OCI-LY7 (cell line): ENCODE measurements at regions not wholly inside any gene's neighbourhood (a gene's known extent, or its start where the extent isn't known, plus 50 kb on each side); places are given as distances from the start of the nearest gene placed in this dataset.

Experiments used
- BruUV-seq: library from RNA; stranded (reverse); fragments of 400-500 nt; replicated peaks from 2 replicates; lab custom pipeline; 2021; lab: Mats Ljungman, UMichigan
- CTCF ChIA-PET: fragments of 300-600 bp; sonication (Branson Sonifier 250); formaldehyde crosslinking; loops from one replicate; lab custom pipeline; 2022; ENCODE audit warnings: antibody characterized with exemption; ENCODE audit not compliant: unreplicated experiment; lab: Charles Lee
- POLR2A ChIA-PET: fragments of 300-600 bp; sonication (Branson Sonifier 250); formaldehyde crosslinking; loops from one replicate; lab custom pipeline; 2022; ENCODE audit warnings: antibody characterized with exemption; lab: Charles Lee
- DNase-seq: peaks from one replicate; pipeline ENCODE4 v3.0.0-alpha.2; 2015; ENCODE audit warnings: low spot score
- H2AFZ ChIP-seq: fragments of 200-600 bp; sonication (generic), shearing (Covaris generic); 2 replicates; pipeline ENCODE4 v1.6.1; 2014; ENCODE audit warnings: mild to moderate bottlenecking, antibody characterized with exemption, low read length, moderate library complexity
- H3K27ac ChIP-seq: fragments of 200-600 bp; sonication (generic); 2 replicates; pipeline ENCODE4 v1.5.1; 2014; ENCODE audit warnings: mixed run types, low read depth, mild to moderate bottlenecking, moderate library complexity, low read length, inconsistent platforms; ENCODE audit not compliant: poor library complexity, severe bottlenecking
- H3K36me3 ChIP-seq: fragments of 200-600 bp; sonication (generic); 2 replicates; pipeline ENCODE4 v1.6.1; 2014; ENCODE audit warnings: mild to moderate bottlenecking, antibody characterized with exemption, low read length, moderate library complexity, mixed read lengths; ENCODE audit not compliant: insufficient read depth
- H3K4me1 ChIP-seq: fragments of 200-600 bp; sonication (generic); 2 replicates; pipeline ENCODE4 v1.5.1; 2014; ENCODE audit warnings: mild to moderate bottlenecking, low read length; ENCODE audit not compliant: insufficient read depth, poor library complexity, severe bottlenecking
- H3K4me2 ChIP-seq: fragments of 200-600 bp; sonication (generic); 2 replicates; pipeline ENCODE4 v1.6.1; 2014; ENCODE audit warnings: mild to moderate bottlenecking, low read length
- H3K4me3 ChIP-seq: fragments of 200-600 bp; sonication (generic); 2 replicates; pipeline ENCODE4 v1.5.1; 2014; ENCODE audit warnings: mild to moderate bottlenecking, low read depth, low read length; ENCODE audit not compliant: poor library complexity, severe bottlenecking
- H3K79me2 ChIP-seq: fragments of 200-600 bp; sonication (generic); 2 replicates; pipeline ENCODE4 v1.6.1; 2016; ENCODE audit warnings: low read depth, mild to moderate bottlenecking, low read length, moderate library complexity, mixed read lengths; ENCODE audit not compliant: insufficient read depth
- H3K9me2 ChIP-seq: fragments of 200-600 bp; sonication (generic); 2 replicates; pipeline ENCODE4 v1.6.1; 2016; ENCODE audit warnings: mild to moderate bottlenecking, low read length, mixed read lengths; ENCODE audit not compliant: insufficient read depth
- H3K9me3 ChIP-seq: fragments of 200-600 bp; sonication (generic); 2 replicates; pipeline ENCODE4 v1.6.1; 2014; ENCODE audit warnings: mild to moderate bottlenecking, mixed run types, low read length, mixed read lengths
- H4K20me1 ChIP-seq: fragments of 200-600 bp; sonication (generic); 2 replicates; pipeline ENCODE4 v1.6.1; 2014; ENCODE audit warnings: mild to moderate bottlenecking, antibody characterized with exemption, low read length, moderate library complexity, mixed read lengths; ENCODE audit not compliant: insufficient read depth
- EZH2phosphoT487 ChIP-seq: fragments of 200-600 bp; sonication (generic); IDR thresholded peaks from 2 replicates; pipeline ENCODE4 v1.6.1; 2018; ENCODE audit warnings: low read depth, borderline replicate concordance, mild to moderate bottlenecking, mixed run types, antibody characterized with exemption, low read length, moderate library complexity, mixed read lengths
- intact Hi-C: fragments of 100-400 bp; cut with micrococcal nuclease; formaldehyde crosslinking; loops from one replicate; pipeline ENCODE4 v1.10.0; 2022; ENCODE audit not compliant: unreplicated experiment
- TF ChIP-seq, protein P1 (sequence below): fragments of 200-600 bp; sonication (generic); conservative IDR thresholded peaks from 2 replicates; pipeline ENCODE4 v1.5.1; 2014; ENCODE audit warnings: mild to moderate bottlenecking, antibody characterized with exemption, low read length, moderate library complexity, mixed read lengths

DNA sequence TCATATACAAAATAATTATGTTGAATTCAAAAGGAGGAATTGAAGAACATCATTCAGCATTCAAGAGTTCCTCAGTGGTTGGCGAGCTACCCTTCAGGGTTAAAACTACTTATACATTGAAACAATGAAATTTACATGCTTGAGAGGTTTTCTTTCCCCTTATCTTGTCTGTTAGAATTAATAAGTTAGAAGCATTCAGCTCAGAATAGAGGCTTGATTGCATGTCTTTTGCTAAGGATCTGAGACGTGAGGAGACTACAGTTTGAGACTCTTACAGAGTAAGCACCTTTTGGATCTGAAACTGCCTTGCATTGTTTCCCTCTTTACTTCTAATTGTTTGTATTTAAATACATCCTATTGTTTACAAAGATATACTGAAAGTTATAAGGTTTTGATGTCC is 157.6 kb downstream of the NSUN3 start:
- CTCF ChIA-PET: no interaction called here
- H3K27ac ChIP-seq: no peak overlapping the region
- TF ChIP-seq EZH2phosphoT487: no peak
- TF ChIP-seq, protein P1, sequence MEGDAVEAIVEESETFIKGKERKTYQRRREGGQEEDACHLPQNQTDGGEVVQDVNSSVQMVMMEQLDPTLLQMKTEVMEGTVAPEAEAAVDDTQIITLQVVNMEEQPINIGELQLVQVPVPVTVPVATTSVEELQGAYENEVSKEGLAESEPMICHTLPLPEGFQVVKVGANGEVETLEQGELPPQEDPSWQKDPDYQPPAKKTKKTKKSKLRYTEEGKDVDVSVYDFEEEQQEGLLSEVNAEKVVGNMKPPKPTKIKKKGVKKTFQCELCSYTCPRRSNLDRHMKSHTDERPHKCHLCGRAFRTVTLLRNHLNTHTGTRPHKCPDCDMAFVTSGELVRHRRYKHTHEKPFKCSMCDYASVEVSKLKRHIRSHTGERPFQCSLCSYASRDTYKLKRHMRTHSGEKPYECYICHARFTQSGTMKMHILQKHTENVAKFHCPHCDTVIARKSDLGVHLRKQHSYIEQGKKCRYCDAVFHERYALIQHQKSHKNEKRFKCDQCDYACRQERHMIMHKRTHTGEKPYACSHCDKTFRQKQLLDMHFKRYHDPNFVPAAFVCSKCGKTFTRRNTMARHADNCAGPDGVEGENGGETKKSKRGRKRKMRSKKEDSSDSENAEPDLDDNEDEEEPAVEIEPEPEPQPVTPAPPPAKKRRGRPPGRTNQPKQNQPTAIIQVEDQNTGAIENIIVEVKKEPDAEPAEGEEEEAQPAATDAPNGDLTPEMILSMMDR: no peak
- no peaks in the 10 kb centered on the region for H3K4me1 ChIP-seq
- no peaks in the 10 kb centered on the region for H3K9me2 ChIP-seq
- H2AFZ ChIP-seq: no peak overlapping the region
- DNase-seq: no peak
- no peak overlapping the region for H3K4me3 ChIP-seq
- H3K4me2 ChIP-seq: no peak overlapping the region
- H4K20me1 ChIP-seq: no peaks in the 10 kb centered on the region
- POLR2A ChIA-PET: interaction anchor here (0.8 to 1.3 kb wide), 2 partner anchors 12 to 499 kb away, joined by 3 read pairs; no protein-coding TSS in a partner anchor
- intact Hi-C loops: no loop called here
- 0 out of 2 replicates have a peak, but pooled peaks cover 4% of the 10 kb centered on the region for H3K9me3 ChIP-seq
- BruUV-seq: no TSS peak
- no peaks in the 10 kb centered on the region for H3K79me2 ChIP-seq
- no peaks in the 10 kb centered on the region for H3K36me3 ChIP-seq

GRCh38 chr3:94221829-94222228 is 159.0 kb downstream of the NSUN3 start:
- POLR2A ChIA-PET: interaction anchor here (1.6 kb wide), 1 partner anchor 10 kb away, joined by 5 read pairs; no protein-coding TSS in a partner anchor
- Histone ChIP-seq H3K4me1 (no peaks in the 10 kb centered on the region), H3K27ac (no peak overlapping the region), H3K79me2 (no peaks in the 10 kb centered on the region), H3K4me3 (no peak overlapping the region), H2AFZ (no peak overlapping the region), H3K36me3 (no peaks in the 10 kb centered on the region), H3K4me2 (no peak overlapping the region), H3K9me2 (no peaks in the 10 kb centered on the region), H4K20me1 (no peaks in the 10 kb centered on the region), H3K9me3 (0 out of 2 replicates have a peak, but pooled peaks cover 4% of the 10 kb centered on the region)
- TF ChIP-seq, protein P1: no peak
- no peak for TF ChIP-seq EZH2phosphoT487
- DNase-seq: no peak
- CTCF ChIA-PET: no interaction called here
- intact Hi-C loops: no loop called here
- BruUV-seq: no TSS peak

- no TSS peak for BruUV-seq
- Histone ChIP-seq H3K79me2 (no peaks in the 10 kb centered on the region), H4K20me1 (no peaks in the 10 kb centered on the region), H3K27ac (no peak overlapping the region), H3K9me3 (0 out of 2 replicates have a peak, but pooled peaks cover 4% of the 10 kb centered on the region), H3K9me2 (no peaks in the 10 kb centered on the region), H3K4me2 (no peak overlapping the region), H3K4me3 (no peak overlapping the region), H3K4me1 (no peaks in the 10 kb centered on the region), H3K36me3 (no peaks in the 10 kb centered on the region), H2AFZ (no peak overlapping the region)
- intact Hi-C loops: no loop called here
- POLR2A ChIA-PET: no interaction called here
- TF ChIP-seq, protein P1: no peak
- TF ChIP-seq EZH2phosphoT487: no peak
- CTCF ChIA-PET: no interaction called here
- DNase-seq: no peak
Measured at GRCh38 chr3:94225148-94225865, 162.4 kb downstream of the NSUN3 start.
